Gastrocnemius medialis (tissue), 4 donors: ENCODE measurements at regions not wholly inside any gene's neighbourhood (a gene's known extent, or its start where the extent isn't known, plus 50 kb on each side); places are given as distances from the start of the nearest gene placed in this dataset.

Source experiments
- CTCF ChIP-seq, 5 experiments: fragments of 450-650 bp in 3 of 5; fragments of 200-600 bp in 2 of 5; sonication (generic) in 2 of 5; IDR thresholded peaks in 4 of 5; conservative IDR thresholded peaks in 1 of 5; 1 replicate in 4 of 5; 2 replicates in 1 of 5; pipeline ENCODE4 v1.5.1; 2016 to 2019; ENCODE audit warnings: antibody characterized with exemption in 5 of 5, mild to moderate bottlenecking in 3 of 5, moderate library complexity in 3 of 5
- POLR2A ChIP-seq, 2 donors: fragments of 450-650 bp; IDR thresholded peaks; one replicate each; pipeline ENCODE4 v1.6.1; 2017; ENCODE audit warnings: antibody characterized with exemption in 2 of 2, mild to moderate bottlenecking in 2 of 2, moderate library complexity in 2 of 2

- TF ChIP-seq CTCF (IDR thresholded peaks at IDR 0.05 in 4 of 5, conservative IDR thresholded peaks at IDR 0.05 in 1 of 5) (no peak), POLR2A (IDR thresholded peaks at IDR 0.05) (no peak)
Measured at GRCh38 chr6:3607171-3607570, 144.3 kb downstream of the PXDC1 start.
